Lung (tissue), 11 donors: ENCODE measurements at regions not wholly inside any gene's neighbourhood (a gene's known extent, or its start where the extent isn't known, plus 50 kb on each side); places are given as distances from the start of the nearest gene placed in this dataset.

Experiments used
- ATAC-seq: fragments of 200-7000 bp; cut with Tn5 transposase; one replicate; pipeline ENCODE4 v1.9.1; 2020; ENCODE audit warnings: moderate number of reproducible peaks; ENCODE audit not compliant: insufficient read depth, low FRiP score
- DNase-seq, 3 donors: peaks; one replicate each; pipeline ENCODE4 v3.0.0-alpha.2; 2013 to 2017
- H3K27ac ChIP-seq, 2 donors: one replicate each; pipeline ENCODE4 v1.5.1; 2013; ENCODE audit warnings: mild to moderate bottlenecking in 2 of 2, moderate library complexity in 2 of 2, control low read depth in 1 of 2, inconsistent platforms in 1 of 2, low read depth in 1 of 2, low read length in 1 of 2
- H3K27me3 ChIP-seq, 3 donors: one replicate each; pipeline ENCODE4 v1.5.1; 2013; ENCODE audit warnings: low read length in 2 of 3; ENCODE audit not compliant: control insufficient read depth in 3 of 3, insufficient read depth in 3 of 3
- H3K36me3 ChIP-seq, 4 donors: one replicate each; pipeline ENCODE4 v1.5.1; 2013; ENCODE audit warnings: low read length in 4 of 4, mild to moderate bottlenecking in 1 of 4, moderate library complexity in 1 of 4; ENCODE audit not compliant: control insufficient read depth in 4 of 4, insufficient read depth in 4 of 4
- H3K4me1 ChIP-seq, 5 donors: one replicate each; pipeline ENCODE4 v1.5.1; 2013; ENCODE audit warnings: low read length in 5 of 5, mild to moderate bottlenecking in 2 of 5, moderate library complexity in 1 of 5; ENCODE audit not compliant: control insufficient read depth in 5 of 5, insufficient read depth in 5 of 5
- H3K4me3 ChIP-seq: one replicate; pipeline ENCODE4 v1.5.1; 2013; ENCODE audit warnings: mild to moderate bottlenecking, control low read depth, moderate library complexity
- H3K9ac ChIP-seq, 2 donors: one replicate each; pipeline ENCODE4 v1.5.1; 2013; ENCODE audit warnings: low read length in 2 of 2, control low read depth in 1 of 2; ENCODE audit not compliant: insufficient read depth in 1 of 2
- H3K9me3 ChIP-seq, 4 donors: one replicate each; pipeline ENCODE4 v1.5.1; 2013; ENCODE audit warnings: low read length in 3 of 4, mild to moderate bottlenecking in 1 of 4, moderate library complexity in 1 of 4; ENCODE audit not compliant: control insufficient read depth in 4 of 4, insufficient read depth in 3 of 4
- WGBS, 2 donors: extraction: QIAGEN DNeasy Blood & Tissue Kit; methylation state at CpG; one replicate each; pipeline ENCODE4 v1.1.7; 2013; 5-methylcytosine and 5-hydroxymethylcytosine counted together
- TF ChIP-seq, protein P1 (sequence below): IDR thresholded peaks from 2 replicates; pipeline ENCODE4 v1.5.1; 2012; ENCODE audit warnings: mild to moderate bottlenecking; ENCODE audit errors: control extremely low read depth, extremely low read depth
- donor health status: control.
- donor health status: control.
- donor health status: Bipolar disorder and iron deficiency.
- donor health status: healthy.
- donor health status: DM: yes; HTN: yes; CAD: no.

DNA sequence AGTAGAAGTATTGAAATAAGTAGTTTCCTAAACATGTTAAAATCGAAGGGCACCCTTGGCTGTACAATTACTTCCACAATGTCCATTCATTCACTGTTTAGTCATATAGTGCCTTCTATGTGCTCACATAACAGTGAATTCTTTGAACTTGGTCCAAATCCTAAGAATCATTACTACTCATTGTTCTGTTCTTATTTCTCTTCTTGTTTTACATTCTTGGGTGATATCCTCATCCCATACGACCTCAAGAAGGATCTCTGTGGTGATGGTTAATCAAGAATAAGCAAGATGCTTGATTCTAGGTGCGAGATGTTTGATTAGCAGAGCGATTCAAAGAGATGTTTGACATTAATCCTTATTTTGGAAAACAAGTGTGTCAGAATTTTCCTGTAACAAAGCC, 667.4 kb upstream of the ZP4 start:
- no peak overlapping the region for H3K4me3 ChIP-seq
- TF ChIP-seq, protein P1, sequence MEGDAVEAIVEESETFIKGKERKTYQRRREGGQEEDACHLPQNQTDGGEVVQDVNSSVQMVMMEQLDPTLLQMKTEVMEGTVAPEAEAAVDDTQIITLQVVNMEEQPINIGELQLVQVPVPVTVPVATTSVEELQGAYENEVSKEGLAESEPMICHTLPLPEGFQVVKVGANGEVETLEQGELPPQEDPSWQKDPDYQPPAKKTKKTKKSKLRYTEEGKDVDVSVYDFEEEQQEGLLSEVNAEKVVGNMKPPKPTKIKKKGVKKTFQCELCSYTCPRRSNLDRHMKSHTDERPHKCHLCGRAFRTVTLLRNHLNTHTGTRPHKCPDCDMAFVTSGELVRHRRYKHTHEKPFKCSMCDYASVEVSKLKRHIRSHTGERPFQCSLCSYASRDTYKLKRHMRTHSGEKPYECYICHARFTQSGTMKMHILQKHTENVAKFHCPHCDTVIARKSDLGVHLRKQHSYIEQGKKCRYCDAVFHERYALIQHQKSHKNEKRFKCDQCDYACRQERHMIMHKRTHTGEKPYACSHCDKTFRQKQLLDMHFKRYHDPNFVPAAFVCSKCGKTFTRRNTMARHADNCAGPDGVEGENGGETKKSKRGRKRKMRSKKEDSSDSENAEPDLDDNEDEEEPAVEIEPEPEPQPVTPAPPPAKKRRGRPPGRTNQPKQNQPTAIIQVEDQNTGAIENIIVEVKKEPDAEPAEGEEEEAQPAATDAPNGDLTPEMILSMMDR: no peak
- no peaks in the 10 kb centered on the region for H3K27me3 ChIP-seq
- no peak overlapping the region for H3K9ac ChIP-seq
- WGBS, 2 donors: 55 to 73% methylated on average over 4 of the region's 4 CpGs
- H3K36me3 ChIP-seq: no peaks in the 10 kb centered on the region
- H3K27ac ChIP-seq: no peak overlapping the region
- H3K4me1 ChIP-seq: no peaks in the 10 kb centered on the region
- no peak for DNase-seq
- ATAC-seq: no peak
- H3K9me3 ChIP-seq: no peaks in the 10 kb centered on the region

DNA sequence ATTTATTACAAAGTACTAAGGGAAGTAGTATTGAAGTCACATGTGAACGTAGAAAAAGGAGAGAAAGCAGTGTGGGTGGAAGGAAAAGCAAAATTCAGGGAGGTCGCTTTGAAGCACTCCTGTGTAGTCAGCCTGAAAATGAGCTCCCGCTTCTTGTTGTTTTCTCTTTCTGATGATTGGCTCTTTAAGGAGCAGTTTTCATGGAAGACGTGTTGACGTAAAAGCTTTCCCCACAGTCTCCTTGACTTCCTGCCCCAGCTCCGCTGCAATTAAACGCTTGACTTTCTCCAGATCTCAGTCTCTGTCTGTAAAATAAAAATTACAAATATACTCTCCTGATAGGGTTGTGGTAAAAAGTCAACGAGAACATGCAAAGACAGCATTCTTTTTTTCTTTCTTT, 661.5 kb upstream of the ZP4 start:
- H3K9ac ChIP-seq: no peak overlapping the region
- H3K4me3 ChIP-seq: no peak overlapping the region
- no peaks in the 10 kb centered on the region for H3K27me3 ChIP-seq
- no peaks in the 10 kb centered on the region for H3K36me3 ChIP-seq
- no peaks in the 10 kb centered on the region for H3K9me3 ChIP-seq
- H3K4me1 ChIP-seq: no peaks in the 10 kb centered on the region
- no peak overlapping the region for H3K27ac ChIP-seq
- TF ChIP-seq, protein P1: no peak
- DNase-seq (no peak), ATAC-seq (no peak)
- WGBS, 2 donors: 71 to 81% methylated on average over 8 of the region's 8 CpGs

DNA sequence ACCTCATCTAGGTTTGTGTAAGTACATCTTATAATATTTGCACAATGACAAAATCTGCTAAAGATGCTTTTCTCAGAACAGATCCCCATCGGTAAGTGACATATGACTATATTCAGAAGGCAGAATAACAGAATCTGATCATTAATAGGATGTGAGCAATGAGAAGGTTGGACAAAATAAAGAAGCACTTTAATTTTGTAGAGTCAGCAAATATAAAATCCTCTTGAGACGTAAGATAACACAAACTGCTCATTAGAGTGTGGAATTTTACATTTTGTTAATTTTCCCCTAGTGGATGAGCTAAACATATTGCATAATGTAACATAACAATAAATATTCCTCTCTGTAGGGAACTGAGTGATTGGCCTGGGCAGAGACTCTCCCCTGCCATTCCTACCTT, 658.4 kb upstream of the ZP4 start:
- no peak overlapping the region for H3K4me3 ChIP-seq
- DNase-seq (no peak), ATAC-seq (no peak)
- TF ChIP-seq, protein P1: no peak
- H3K27ac ChIP-seq: no peak overlapping the region
- H3K36me3 ChIP-seq: no peaks in the 10 kb centered on the region
- peaks cover 0 to 7% (median 1%) of the 10 kb centered on the region in 4 donors for H3K9me3 ChIP-seq
- H3K27me3 ChIP-seq: no peaks in the 10 kb centered on the region
- no peaks in the 10 kb centered on the region for H3K4me1 ChIP-seq
- 72 to 88% methylated on average over 2 of the region's 2 CpGs for WGBS, 2 donors
- no peak overlapping the region for H3K9ac ChIP-seq

DNA sequence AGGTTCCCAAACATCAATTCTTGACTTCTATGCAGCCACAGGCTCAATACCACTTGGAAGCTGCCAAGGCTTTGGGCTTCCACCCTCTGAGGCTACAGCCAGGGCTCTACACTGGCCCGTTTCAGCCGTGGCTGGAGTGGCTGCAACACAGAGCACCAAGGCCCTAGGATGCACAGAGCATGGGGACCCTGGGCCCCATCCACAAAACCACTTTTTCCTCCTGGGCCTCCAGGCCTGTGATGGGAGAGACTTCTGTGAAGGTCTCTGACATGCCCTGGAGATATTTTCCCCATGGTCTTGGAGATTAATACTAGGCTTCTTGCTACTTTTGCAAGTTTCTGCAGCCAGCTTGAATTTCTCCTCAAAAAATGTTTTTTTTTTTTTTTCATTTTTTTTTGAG, 655.4 kb upstream of the ZP4 start:
- no peaks in the 10 kb centered on the region for H3K27me3 ChIP-seq
- TF ChIP-seq, protein P1: no peak
- DNase-seq: no peak
- H3K36me3 ChIP-seq: no peaks in the 10 kb centered on the region
- H3K4me1 ChIP-seq: no peaks in the 10 kb centered on the region
- WGBS, 2 donors: 58 to 62% methylated on average over 2 of the region's 2 CpGs
- H3K9ac ChIP-seq: no peak overlapping the region
- no peak for ATAC-seq
- no peak overlapping the region for H3K27ac ChIP-seq
- H3K4me3 ChIP-seq: no peak overlapping the region
- H3K9me3 ChIP-seq: peaks cover 0 to 7% (median 1%) of the 10 kb centered on the region in 4 donors
